ENCODE measurements at regions not wholly inside any gene's neighbourhood (a gene's known extent, or its start where the extent isn't known, plus 50 kb on each side); places are given as distances from the start of the nearest gene placed in this dataset.

GRCh38 chr11:133595998-133596590 is 63.8 kb upstream of the OPCML start:
- H3K27me3 ChIP-seq (ENCODE audit: control insufficient read depth, insufficient read depth, low read length): no peaks in the 10 kb centered on the region
- H3K36me3 ChIP-seq (ENCODE audit: control insufficient read depth, insufficient read depth, low read length): no peaks in the 10 kb centered on the region
- H3K9ac ChIP-seq (ENCODE audit: low read depth, low read length): no peak overlapping the region
- no peak overlapping the region for H3K4me3 ChIP-seq (ENCODE audit: low read depth, low read length)
- H3K9me3 ChIP-seq (ENCODE audit: control insufficient read depth, insufficient read depth, low read length): no peaks in the 10 kb centered on the region
- H3K4me1 ChIP-seq (ENCODE audit: control insufficient read depth, insufficient read depth, low read length): peaks cover 9% of the 10 kb centered on the region

DNA sequence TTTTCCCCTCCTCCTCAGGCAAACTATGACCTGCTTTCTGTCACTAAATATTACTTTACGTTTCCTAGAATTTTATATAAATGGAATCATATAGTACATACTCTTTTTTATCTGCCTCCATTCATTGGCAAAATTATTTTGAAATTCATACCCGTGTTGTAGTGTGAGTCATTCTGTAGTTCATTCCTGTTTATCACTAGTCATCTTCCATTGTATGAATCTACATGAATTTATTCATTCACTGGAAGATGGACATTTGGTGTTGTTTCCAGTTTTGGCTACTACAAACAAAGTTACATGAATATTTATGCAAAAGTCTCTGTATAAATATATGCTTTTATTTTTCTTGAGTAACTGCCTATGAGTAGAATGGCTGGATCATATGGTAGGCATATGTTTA is 60.7 kb upstream of the OPCML start:
- Histone ChIP-seq H3K4me1 (ENCODE audit: control insufficient read depth, insufficient read depth, low read length) (no peaks in the 10 kb centered on the region), H3K27me3 (ENCODE audit: control insufficient read depth, insufficient read depth, low read length) (no peaks in the 10 kb centered on the region), H3K4me3 (ENCODE audit: low read depth, low read length) (no peak overlapping the region), H3K36me3 (ENCODE audit: control insufficient read depth, insufficient read depth, low read length) (no peaks in the 10 kb centered on the region), H3K9ac (ENCODE audit: low read depth, low read length) (no peak overlapping the region), H3K9me3 (ENCODE audit: control insufficient read depth, insufficient read depth, low read length) (no peaks in the 10 kb centered on the region)

- Histone ChIP-seq H3K9me3 (ENCODE audit: control insufficient read depth, insufficient read depth, low read length) (no peaks in the 10 kb centered on the region), H3K9ac (ENCODE audit: low read depth, low read length) (no peak overlapping the region), H3K27me3 (ENCODE audit: control insufficient read depth, insufficient read depth, low read length) (no peaks in the 10 kb centered on the region), H3K4me3 (ENCODE audit: low read depth, low read length) (no peak overlapping the region), H3K4me1 (ENCODE audit: control insufficient read depth, insufficient read depth, low read length) (no peaks in the 10 kb centered on the region), H3K36me3 (ENCODE audit: control insufficient read depth, insufficient read depth, low read length) (no peaks in the 10 kb centered on the region)
Observed at GRCh38 chr11:133586903-133587517, 54.7 kb upstream of the OPCML start.

GRCh38 chr11:133582750-133583149 is 50.4 kb upstream of the OPCML start:
- Histone ChIP-seq H3K9me3 (ENCODE audit: control insufficient read depth, insufficient read depth, low read length) (no peaks in the 10 kb centered on the region), H3K27me3 (ENCODE audit: control insufficient read depth, insufficient read depth, low read length) (peaks cover 4% of the 10 kb centered on the region), H3K4me3 (ENCODE audit: low read depth, low read length) (no peak overlapping the region), H3K36me3 (ENCODE audit: control insufficient read depth, insufficient read depth, low read length) (no peaks in the 10 kb centered on the region), H3K4me1 (ENCODE audit: control insufficient read depth, insufficient read depth, low read length) (peaks cover 4% of the 10 kb centered on the region), H3K9ac (ENCODE audit: low read depth, low read length) (no peak overlapping the region)

DNA sequence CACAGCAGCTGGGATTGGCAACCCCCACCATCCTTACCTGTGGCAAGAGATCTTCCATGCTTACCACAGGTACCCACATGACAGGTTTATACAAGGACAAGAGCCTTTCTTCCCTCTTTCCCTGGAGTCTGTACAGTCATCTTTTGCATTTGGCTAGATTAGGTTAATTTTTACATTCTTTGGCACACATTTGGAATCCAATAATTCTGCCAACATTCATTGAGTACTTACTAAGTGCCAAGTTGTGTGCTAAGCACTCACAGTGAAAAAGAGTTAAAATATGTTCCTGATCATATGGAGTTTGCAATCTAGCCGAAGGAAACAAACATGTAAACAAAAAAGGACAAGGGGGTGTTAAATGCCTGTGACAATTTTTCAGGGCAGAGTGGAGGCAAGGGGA is 50.0 kb upstream of the OPCML start:
- peaks cover 4% of the 10 kb centered on the region for H3K4me1 ChIP-seq (ENCODE audit: control insufficient read depth, insufficient read depth, low read length)
- no peak overlapping the region for H3K4me3 ChIP-seq (ENCODE audit: low read depth, low read length)
- H3K9me3 ChIP-seq (ENCODE audit: control insufficient read depth, insufficient read depth, low read length): no peaks in the 10 kb centered on the region
- no peak overlapping the region for H3K9ac ChIP-seq (ENCODE audit: low read depth, low read length)
- peaks cover 4% of the 10 kb centered on the region for H3K27me3 ChIP-seq (ENCODE audit: control insufficient read depth, insufficient read depth, low read length)
- no peaks in the 10 kb centered on the region for H3K36me3 ChIP-seq (ENCODE audit: control insufficient read depth, insufficient read depth, low read length)
